Lower lobe of right lung (tissue), 2 donors: ENCODE measurements at regions not wholly inside any gene's neighbourhood (a gene's known extent, or its start where the extent isn't known, plus 50 kb on each side); places are given as distances from the start of the nearest gene placed in this dataset.

Experiments used
- ATAC-seq, 2 donors: fragments of 200-7000 bp; cut with Tn5 transposase; one replicate each; pipeline ENCODE4 v1.9.1; 2020 to 2022; ENCODE audit warnings: mild to moderate bottlenecking in 2 of 2, moderate library complexity in 2 of 2
- DNase-seq: peaks from one replicate; pipeline ENCODE4 v3.0.0-alpha.2; 2020
- H3K27ac ChIP-seq: fragments of 200-600 bp; one replicate; pipeline ENCODE4 v1.8.0; 2022
- H3K27me3 ChIP-seq: fragments of 200-600 bp; one replicate; pipeline ENCODE4 v1.8.0; 2022; ENCODE audit warnings: low read depth
- H3K36me3 ChIP-seq: fragments of 200-600 bp; one replicate; pipeline ENCODE4 v1.8.0; 2022; ENCODE audit warnings: mild to moderate bottlenecking
- H3K4me1 ChIP-seq: fragments of 200-600 bp; one replicate; pipeline ENCODE4 v1.8.0; 2022
- H3K4me3 ChIP-seq: fragments of 200-600 bp; one replicate; pipeline ENCODE4 v1.8.0; 2022; ENCODE audit warnings: mild to moderate bottlenecking
- H3K9me3 ChIP-seq: fragments of 200-600 bp; one replicate; pipeline ENCODE4 v1.8.0; 2022
- CTCF ChIP-seq: fragments of 200-600 bp; IDR thresholded peaks from one replicate; pipeline ENCODE4 v1.8.0; 2022; ENCODE audit warnings: antibody characterized with exemption, mild to moderate bottlenecking
- intact Hi-C: fragments of 100-400 bp; cut with DNase I; formaldehyde crosslinking; loops from one replicate; pipeline ENCODE4 v1.11.0; 2022
- donor health status: DM: no; HTN: yes; CAD: no; lungs with severe emphysema.

GRCh38 chr11:28483072-28483867 is 375.1 kb downstream of the METTL15 start:
- ATAC-seq: no peak
- Histone ChIP-seq H3K4me1 (no peaks in the 10 kb centered on the region), H3K27me3 (no peaks in the 10 kb centered on the region), H3K27ac (no peak overlapping the region), H3K36me3 (no peaks in the 10 kb centered on the region), H3K9me3 (no peaks in the 10 kb centered on the region), H3K4me3 (no peak overlapping the region)
- intact Hi-C loops: no loop called here
- no peak for TF ChIP-seq CTCF
- no peak for DNase-seq

GRCh38 chr11:28482666-28483065 is 374.5 kb downstream of the METTL15 start:
- Histone ChIP-seq H3K27me3 (no peaks in the 10 kb centered on the region), H3K4me3 (no peak overlapping the region), H3K9me3 (no peaks in the 10 kb centered on the region), H3K36me3 (no peaks in the 10 kb centered on the region), H3K4me1 (no peaks in the 10 kb centered on the region), H3K27ac (no peak overlapping the region)
- DNase-seq (no peak), ATAC-seq (no peak)
- no peak for TF ChIP-seq CTCF
- intact Hi-C loops: no loop called here

GRCh38 chr11:28481616-28482480 is 373.7 kb downstream of the METTL15 start:
- H3K36me3 ChIP-seq: no peaks in the 10 kb centered on the region
- intact Hi-C loops: no loop called here
- ATAC-seq: no peak
- no peak overlapping the region for H3K4me3 ChIP-seq
- H3K9me3 ChIP-seq: no peaks in the 10 kb centered on the region
- no peaks in the 10 kb centered on the region for H3K4me1 ChIP-seq
- no peak for DNase-seq
- no peaks in the 10 kb centered on the region for H3K27me3 ChIP-seq
- no peak overlapping the region for H3K27ac ChIP-seq
- TF ChIP-seq CTCF: no peak

- ATAC-seq: no peak
- H3K27me3 ChIP-seq: no peaks in the 10 kb centered on the region
- H3K9me3 ChIP-seq: no peaks in the 10 kb centered on the region
- DNase-seq: no peak
- intact Hi-C loops: no loop called here
- H3K36me3 ChIP-seq: no peaks in the 10 kb centered on the region
- H3K4me3 ChIP-seq: no peak overlapping the region
- TF ChIP-seq CTCF: no peak
- H3K27ac ChIP-seq: no peak overlapping the region
- H3K4me1 ChIP-seq: no peaks in the 10 kb centered on the region
Observed at GRCh38 chr11:28480406-28480805, 372.2 kb downstream of the METTL15 start.

GRCh38 chr11:28476864-28477263 is 368.7 kb downstream of the METTL15 start:
- DNase-seq (no peak), ATAC-seq (no peak)
- H3K9me3 ChIP-seq: no peaks in the 10 kb centered on the region
- H3K36me3 ChIP-seq: no peaks in the 10 kb centered on the region
- no peak for TF ChIP-seq CTCF
- no peak overlapping the region for H3K4me3 ChIP-seq
- intact Hi-C loops: no loop called here
- no peaks in the 10 kb centered on the region for H3K4me1 ChIP-seq
- H3K27me3 ChIP-seq: no peaks in the 10 kb centered on the region
- no peak overlapping the region for H3K27ac ChIP-seq
